Ecto neural progenitor cell (in vitro differentiated cells): ENCODE measurements at regions not wholly inside any gene's neighbourhood (a gene's known extent, or its start where the extent isn't known, plus 50 kb on each side); places are given as distances from the start of the nearest gene placed in this dataset.

Experiments
- DNase-seq: peaks from one replicate; pipeline ENCODE4 v3.0.0-alpha.2; 2018; ENCODE audit warnings: low spot score

DNA sequence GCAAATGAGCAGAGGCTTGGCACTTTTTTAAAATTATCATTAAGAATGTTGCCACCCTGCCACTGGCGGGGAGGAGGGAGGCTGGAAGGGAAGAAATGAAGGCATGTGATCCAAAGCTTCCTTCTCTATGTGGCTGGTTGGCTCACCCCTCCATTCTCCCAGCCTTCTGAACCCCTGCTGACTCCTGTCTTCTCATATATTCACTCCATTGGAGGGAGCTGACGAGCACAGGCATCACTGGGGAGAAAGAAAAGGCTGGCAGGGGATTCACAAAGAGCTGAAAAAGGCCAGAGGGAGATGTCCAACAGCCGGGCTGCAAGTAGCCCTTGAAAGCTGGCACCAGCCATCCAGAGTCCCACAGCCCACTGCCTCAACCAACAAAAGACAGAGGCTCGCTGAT lies 495.6 kb downstream of the BCOR start:
- no peak for DNase-seq

DNA sequence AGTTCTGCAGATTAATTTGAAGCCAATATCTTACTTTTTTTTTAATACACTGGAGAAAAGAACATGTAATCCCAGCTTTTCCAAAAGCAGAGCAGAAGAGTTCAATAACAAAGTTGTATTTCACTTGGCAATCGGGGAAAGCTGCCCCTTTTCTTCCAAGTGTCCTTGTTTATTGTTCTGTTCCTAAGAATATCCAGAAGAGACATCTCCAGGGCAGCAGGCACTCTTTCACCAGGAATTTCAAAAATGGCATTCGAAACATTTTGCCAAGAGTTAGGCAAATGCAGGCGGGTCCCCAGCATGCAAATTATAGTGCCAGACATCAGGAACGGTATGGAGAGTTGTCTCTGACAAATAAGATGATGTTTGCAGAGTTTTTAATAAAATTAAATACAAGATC lies 494.5 kb downstream of the BCOR start:
- DNase-seq, result no peak

DNA sequence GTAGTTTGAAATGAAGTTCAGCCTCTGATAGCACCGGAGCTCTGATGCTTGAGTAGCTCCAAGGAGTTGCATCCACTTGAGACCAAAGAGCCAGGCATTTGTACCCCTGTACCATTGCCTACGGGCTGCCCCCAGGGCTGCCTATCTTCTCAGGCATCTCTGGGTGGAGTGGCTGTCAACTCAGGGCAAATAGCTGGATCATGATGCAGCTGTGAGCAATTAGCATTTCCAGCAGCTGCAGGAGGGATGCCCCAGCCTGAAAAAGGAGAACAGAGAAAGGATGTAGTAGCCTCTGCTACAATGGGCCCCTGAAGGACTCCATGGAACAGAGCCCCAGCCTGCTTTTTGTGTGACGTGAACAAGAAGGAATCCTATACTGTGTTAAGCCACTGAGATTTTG lies 492.6 kb downstream of the BCOR start:
- DNase-seq, result no peak

DNA sequence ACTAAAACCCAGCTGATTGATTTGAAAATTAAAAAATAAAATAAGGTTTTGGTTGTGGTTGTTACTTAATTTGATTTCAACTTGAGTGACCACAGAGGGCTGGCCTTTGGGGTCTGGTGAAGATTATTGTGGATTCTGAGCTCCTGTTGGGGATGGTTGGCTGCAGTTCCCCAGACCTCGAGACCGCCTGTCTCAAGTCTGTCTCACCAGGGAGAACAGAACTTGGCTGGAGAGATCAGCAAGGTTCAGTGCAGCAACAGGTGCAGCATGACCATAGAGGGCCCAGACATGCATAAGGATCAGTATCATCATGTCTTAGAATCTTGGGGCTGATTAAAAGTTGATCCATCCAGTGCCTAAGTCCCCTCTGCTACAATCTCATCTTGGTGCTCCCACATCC lies 491.9 kb downstream of the BCOR start:
- DNase-seq, result no peak

DNA sequence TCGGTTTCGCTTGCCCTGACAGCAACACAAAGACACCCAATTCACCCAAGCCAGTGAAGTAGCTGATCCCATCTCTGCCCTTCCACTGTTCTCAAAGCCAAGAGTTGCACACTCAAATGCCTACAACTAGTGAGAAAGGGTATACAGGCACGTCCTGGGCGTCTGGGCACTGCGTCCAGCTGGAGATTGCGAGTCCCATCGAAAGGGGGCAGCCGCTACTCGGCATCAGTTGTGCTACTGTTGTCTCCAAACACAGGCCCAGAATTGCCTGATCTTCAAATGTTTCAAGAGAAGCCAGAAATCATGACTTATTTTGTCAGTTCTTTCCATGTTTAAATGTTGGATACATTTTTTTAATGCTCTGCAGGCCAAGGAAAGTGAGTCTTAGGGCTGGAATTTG lies 487.8 kb downstream of the BCOR start:
- no peak for DNase-seq

DNA sequence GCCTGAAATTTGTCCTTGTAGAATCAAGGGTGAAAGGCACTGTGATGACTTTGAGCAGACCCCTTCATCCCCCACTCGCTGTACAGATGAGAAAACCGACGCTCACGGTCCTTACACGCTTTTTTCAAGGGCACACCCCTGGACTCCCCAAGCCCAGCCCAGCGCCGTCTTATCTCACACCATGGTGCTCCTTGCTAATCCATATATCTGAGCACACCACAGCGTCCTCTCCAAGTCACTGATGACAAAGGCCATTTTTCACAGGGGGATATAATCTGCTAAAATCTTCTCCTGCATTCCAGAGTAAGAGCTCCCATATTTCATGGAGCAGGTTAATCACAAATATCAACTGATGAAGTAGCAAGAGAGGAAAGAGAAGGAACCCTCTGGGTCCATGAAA lies 486.3 kb downstream of the BCOR start:
- no peak for DNase-seq

DNA sequence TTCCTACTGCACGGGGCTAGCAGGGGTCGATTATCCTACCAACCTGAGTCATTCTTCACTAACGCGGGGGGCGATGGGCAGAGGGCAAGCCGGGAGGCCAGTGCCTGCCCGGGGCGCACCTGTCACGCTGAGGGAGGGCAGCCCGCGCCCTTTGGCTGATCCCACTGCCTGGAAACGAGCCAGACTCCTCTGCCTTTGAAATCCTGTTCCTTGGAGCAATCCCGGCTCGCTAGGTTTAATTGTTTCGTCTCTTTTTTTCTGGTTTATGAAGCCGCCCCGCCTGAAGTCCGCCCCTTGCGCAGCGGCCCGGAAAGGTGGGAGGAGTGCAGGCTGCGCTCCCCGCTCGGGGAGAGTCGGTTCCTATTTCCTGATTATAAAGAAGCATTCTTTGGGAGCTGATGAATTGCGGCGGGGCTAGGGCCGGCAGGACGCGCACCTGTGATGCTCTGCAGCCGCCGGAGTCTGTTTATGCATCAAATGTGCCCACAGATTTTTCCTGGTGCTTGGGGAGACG lies 484.2 kb downstream of the BCOR start:
- DNase-seq, result peak; percentile 74

DNA sequence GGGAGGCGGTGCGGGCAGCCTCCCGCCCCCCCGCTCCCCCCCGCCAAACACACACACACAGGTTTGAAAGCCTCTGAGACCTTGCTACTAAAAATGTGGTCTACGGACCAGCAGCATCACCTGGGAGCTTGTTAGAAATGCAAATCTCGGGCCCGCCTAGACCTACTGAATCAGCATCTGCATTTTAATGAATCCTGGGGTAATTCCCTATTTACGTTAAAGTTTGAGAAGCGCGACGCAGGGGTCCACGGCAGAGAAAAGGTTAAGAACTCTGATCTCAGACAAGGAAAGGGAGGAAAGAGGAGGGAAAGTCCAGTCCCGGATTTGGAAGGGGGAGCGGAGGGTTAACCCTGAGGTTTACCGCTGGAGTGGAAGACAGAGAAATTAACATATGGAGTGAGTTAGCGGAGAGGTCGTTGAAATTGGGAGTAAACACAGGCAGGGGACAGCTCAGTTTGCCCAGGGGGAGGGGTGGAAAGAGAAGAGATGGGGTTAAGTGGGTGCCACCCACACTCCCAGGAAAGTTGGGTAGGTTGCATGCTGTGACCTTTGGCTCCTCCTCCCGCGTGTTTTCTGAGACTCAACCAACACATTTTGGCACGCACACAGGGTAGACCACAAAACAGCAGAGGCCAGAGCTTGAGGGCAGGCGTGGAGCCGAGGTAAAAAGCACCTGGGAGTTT lies 483.6 kb downstream of the BCOR start:
- DNase-seq, result peak; percentile 57

DNA sequence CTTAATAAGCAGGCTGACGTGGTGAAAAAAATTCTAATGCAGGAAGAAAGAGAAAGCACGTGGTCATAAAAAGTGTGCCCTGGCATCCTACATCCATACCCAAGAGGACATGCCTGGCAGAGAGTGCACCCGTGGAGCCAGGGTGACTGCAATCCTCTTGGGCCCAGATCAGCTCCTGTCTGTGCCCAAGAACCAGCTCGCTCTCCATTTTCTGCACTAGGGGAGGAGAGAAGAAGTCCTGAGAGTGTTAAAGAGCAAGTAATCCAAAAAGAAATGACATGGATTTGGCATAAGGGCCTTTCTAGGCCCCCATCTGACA lies 483.1 kb downstream of the BCOR start:
- DNase-seq, result no peak

DNA sequence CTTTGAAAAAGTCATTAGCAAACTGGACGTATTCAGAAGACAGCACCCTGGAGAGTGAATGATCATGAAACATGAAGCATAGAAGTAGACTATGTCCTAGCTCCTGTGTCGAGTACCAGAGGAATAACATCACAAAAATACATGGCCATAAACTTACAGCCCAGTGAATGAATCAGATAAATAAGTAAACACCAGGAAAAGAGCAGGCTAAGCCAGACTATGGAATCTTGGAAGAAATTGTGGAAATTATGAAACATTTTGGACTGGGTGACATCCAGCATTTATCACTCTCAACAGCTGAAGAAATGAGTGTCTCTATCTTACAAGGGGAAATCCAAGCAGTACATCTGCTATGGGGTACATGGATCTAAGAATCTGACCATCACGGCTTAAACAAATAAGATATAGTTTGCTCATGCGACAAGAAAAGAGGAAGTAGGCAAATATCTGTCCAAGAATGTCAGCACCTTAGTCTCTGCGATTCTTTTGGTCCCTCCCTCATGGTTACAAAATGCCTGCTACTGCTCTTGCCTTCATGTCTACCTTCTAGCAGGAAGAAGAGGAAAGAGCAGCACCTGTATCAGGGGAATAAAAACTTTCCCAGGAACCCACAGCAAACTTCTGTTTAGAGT lies 481.5 kb downstream of the BCOR start:
- no peak for DNase-seq

DNA sequence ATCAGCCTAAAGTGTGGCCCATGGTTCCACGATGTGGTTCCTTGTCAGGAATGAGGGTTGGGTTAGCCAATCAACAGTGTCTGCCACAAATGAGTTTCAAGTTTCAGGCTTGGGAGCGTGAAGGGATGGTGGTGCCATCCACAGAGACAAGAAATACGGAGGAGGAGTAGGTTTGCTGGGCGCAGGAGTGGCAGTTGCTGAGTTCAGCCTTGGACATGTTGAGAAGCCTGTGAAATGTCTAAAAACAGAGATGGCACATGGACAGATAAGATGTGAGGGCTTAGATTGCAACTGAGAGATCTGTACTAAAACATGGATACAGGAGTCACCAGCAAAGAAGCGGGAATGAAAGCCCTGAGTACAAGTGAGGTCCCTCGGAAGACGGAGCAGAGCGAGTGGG lies 481.0 kb downstream of the BCOR start:
- no peak for DNase-seq

DNA sequence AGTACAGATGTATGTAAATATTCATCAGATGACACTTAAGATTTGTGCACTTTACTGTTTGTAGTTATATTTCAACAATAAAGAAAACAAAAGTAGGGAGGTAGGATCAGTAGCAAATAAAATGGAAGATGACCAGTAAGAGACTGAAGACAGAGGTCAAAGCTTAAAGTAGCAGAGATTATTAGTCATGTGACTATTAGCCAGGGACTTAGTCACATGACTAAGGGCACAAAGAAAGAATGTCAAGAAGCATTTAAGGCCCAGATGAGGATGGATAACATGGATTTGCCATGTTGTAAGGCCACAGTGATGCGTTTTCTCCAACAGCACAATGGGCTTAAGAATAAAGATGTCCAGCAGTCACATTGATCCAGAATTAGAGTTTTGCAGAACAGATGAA lies 479.6 kb downstream of the BCOR start:
- no peak for DNase-seq

DNA sequence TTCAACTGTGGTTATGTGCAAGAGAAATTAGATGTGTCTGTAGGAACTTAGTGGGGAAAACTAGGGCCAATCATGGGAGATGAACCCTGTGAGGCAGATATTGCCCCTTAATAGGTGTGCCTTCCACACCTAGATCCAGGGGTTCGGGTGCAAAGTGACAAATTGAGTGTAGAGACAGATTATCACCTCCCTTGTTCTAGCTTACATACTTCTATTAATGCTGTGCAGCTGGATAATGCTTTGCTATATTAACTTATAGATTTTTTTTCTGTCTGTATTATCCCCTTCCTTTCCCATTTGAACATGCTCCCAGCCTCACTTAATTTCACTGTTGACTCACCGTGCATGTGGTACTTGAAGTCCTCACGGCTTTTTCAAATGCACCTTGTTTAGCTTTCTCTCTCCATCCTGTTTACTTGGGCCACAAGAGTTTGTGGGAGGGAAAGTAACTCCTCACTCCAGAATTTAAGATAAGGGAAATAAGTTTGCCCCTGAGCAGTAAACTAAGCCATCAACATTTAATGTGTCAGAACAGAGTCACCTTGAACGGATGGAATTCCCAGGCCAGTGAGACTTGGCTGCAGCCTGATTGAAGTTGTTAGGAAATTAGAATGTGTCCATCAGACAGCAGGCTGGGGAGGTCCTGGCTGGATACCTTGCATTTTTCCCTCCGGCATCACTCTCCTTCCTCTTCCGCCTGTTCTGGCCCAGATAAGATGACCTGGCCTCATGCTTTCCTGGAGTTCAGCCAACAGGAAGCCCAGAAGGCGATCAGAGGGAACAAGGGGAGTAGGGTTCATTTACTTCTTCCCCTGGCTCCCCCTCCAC lies 478.4 kb downstream of the BCOR start:
- DNase-seq, result no peak

DNA sequence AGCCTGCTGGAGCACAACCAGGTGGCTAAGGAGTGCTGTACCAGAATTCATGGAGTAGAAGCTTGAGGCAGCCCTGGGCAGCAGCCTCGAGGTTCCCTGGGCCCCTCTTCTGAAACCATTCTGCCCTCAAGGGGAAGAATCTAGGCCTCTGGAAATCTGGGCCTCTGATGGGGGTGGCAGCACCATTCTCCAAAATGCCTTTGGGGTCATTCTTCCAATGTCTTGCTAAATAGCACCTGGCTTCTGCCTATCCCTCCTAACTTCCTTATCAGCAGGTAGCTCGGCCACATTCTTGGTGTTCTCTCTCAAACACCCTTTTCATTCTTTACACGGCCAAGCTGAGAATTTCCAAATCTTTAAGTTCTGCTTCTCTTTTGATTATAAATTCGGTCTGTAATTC lies 473.6 kb downstream of the BCOR start:
- no peak for DNase-seq

DNA sequence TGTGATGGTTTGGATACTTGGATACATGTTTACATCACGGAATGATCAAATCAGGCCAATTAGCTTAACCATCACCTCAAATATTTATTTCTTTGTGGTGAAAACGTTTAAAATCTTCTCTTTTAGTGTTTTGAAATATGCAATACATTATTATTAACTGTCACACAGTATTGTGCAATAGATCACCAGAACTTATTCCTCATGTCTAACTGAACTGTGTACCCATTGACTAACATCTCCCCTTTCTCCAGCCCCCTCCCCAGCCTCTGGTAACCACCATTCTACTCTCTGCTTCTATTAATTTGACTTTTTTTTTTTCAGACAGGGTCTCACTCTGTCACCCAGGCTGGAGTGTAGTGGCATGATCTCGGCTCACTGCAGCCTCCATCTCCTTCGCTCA lies 471.9 kb downstream of the BCOR start:
- DNase-seq, result no peak

DNA sequence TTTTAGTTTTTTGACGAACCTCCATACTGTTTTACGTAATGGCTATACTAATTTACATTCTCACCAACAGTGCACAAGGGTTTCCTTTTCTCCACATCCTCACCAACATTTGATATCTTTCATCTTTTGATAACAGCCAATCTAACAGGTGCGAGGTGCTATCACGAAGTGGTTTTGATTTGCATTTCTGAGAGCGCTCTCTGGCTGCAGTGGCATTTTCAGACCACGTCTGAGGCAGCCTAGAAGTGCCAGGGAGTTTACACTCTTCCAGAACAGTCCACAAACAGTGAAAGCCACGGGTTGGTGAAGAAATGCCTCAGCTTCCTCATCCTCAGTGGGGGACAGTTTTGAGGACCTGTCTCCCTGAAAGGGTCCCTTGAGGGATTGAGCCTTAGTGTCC lies 471.0 kb downstream of the BCOR start:
- DNase-seq, result no peak

DNA sequence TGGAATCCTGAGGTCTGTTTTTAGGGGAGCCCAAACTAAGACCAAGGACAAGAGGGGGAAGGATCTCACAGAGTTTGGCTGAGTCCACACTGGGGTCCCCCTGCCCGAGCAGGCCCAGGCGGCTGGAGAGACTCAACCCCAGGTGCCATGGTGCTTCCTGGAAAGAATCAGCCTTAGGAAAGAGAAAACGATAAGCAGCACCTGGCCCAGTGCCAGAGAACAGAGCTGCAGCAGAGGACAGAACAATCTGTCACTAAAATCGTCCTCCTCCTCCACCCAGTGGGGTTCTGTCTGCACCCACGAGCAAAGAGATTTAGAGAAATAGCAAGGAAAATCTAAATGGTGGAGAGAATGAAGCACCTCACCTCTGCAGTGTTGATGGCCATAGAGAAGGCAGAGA lies 470.5 kb downstream of the BCOR start:
- no peak for DNase-seq

DNA sequence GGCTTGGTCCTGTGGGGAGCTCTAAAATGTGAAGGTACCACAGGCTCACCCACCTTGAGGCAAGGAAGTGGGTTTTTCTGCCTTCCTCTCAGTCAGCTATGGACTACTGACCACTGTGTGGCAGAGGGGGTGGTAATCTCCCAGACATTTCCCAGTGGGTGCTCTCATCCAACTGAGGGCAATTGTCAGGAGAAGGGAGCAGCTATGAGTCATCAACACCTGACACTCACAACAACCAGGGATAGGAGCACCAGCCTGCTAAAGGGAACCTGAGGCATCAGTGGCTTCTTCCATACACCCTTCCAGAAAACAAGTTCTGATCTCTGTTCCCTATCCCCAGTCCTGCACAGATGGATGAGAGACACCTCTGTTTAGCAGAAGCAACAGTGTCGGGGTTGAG lies 468.8 kb downstream of the BCOR start:
- no peak for DNase-seq

DNA sequence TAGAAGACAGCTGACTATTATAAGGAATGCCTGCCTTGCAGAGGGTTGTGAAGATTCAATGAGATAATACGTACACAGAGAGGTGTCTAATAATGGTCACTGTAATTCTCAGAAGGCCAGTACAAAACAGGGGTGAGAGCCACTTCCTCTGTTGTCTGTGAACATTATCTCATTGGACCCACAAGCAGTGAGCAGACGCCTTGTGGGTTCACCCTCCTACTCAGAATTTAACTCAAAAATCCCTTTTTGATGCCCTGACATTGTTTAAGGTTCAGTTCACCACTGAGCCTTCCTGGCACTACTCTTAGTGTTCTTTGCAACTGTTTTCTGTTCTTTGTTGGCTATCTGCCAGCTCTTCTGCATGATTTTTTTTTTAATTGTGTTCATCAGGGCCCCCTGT lies 467.4 kb downstream of the BCOR start:
- no peak for DNase-seq

DNA sequence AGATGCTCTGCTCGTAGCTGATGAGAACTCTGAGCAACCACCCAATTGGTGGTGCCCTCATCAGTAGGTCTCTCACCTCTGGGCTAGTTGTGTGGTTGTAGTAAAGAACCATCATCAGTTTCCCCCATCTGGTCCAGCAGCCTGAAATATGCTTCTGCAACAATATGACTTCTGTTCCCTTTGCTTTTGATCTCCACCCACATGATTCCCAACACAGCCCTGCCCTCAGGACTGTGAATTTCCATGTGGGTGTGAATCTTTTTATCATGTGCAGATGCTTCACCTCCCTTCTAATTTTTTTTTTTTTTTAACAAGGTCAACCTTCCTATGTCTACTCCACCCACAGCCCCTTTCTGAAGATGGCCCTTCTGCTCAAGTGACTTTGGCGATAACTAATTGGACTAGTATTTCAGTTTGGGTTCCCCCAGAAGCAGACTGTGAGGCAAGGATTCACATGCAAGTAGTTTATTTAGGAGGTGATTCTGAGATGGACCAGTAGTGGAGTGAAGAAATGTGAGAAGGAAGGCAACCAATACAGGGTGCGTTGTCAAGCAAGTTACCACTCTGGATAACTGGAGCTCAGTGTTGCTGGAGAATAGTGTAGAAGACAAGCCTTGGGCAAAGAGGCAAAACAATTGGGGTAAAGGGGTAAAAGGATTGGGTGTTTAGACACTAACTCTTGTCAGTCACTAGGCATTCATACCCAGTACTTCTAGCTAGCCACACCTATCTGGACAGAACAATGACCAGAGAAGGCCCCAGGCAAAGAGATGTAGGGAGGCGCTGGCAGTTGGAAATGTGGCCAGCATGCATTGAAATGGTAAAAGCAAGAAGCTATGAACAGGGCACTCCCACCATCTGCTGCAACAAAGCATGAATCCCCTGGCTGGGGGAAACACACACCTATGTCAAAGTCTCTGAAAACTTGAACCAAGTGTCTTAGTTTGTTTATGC lies 466.2 kb downstream of the BCOR start:
- no peak for DNase-seq

DNA sequence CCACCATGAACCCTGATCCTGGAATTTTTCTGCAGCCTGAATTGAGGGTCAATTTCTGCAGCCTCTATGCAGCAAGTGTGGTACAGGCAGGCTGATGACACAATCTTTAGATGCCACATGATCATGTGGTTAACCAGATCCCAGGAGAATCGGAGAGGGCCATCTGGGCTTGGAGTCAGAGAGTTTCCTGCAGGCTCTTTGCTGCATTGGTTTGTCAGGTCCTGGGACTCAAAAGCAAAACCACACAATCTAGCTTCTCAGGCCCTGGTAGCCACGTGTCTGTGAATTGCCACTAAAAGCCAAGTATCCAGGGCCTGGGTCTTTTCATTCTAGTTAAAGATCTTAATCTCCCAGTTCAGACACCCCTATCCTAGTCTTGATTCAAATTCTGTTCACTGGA lies 464.5 kb downstream of the BCOR start:
- no peak for DNase-seq

DNA sequence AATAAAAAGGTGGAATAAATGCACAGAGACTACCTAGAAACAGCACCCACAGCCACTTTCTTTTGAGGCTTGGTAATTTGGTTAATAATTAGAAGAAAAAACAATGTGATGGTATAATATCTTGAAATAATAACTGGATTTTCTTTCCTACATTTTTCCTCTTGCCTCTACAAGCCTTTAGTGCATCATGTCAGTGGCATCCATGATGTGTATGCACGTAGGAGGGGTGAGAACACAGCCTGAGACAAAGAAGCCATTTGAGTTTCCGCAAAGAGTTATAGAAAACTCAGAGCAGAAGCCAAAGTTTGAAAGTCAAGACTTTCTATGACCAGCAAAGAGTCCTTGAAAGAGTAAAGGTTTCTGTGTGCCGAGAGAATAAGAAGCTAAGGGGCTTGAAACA lies 461.3 kb downstream of the BCOR start:
- DNase-seq, result no peak
